HepG2 (cell line): ENCODE measurements at regions not wholly inside any gene's neighbourhood (a gene's known extent, or its start where the extent isn't known, plus 50 kb on each side); places are given as distances from the start of the nearest gene placed in this dataset.

Experiments used
- ATAC-seq: fragments of 200-7000 bp; cut with Tn5 transposase; 3 replicates; pipeline ENCODE4 v1.9.1; 2020; ENCODE audit warnings: mild to moderate bottlenecking, moderate library complexity
- BruUV-seq: library from RNA; stranded (reverse); fragments of 400-500 nt; replicated peaks from 2 replicates; lab custom pipeline; 2021; lab: Mats Ljungman, UMichigan
- CTCF ChIA-PET: fragments of 300-600 bp; formaldehyde crosslinking; extraction: SDS; loops from one replicate; lab custom pipeline; 2021; ENCODE audit warnings: low total read pairs, inconsistent platforms, low intra/inter-chr PET ratio; lab: Yijun Ruan, JAX
- POLR2A ChIA-PET: fragments of 350-600 bp; sonication (Branson Sonifier 250); formaldehyde crosslinking; loops from one replicate; lab custom pipeline; 2020; ENCODE audit warnings: antibody characterized with exemption, inconsistent platforms; lab: Yijun Ruan, JAX
- DNase-seq: peaks from one replicate; pipeline ENCODE4 v3.0.0-alpha.2; 2015; ENCODE audit warnings: low spot score
- FAIRE-seq: peaks from 3 replicates; lab custom pipeline; 2011; peaks lifted over from hg19 to GRCh38; lab: Jason Lieb, UNC
- H2AFZ ChIP-seq: one replicate; pipeline ENCODE4 v1.6.1; 2011; ENCODE audit warnings: low read length, inconsistent platforms
- H3K27ac ChIP-seq: fragments of 300-600 bp; 3 replicates; pipeline ENCODE4 v1.8.0; 2011; ENCODE audit warnings: mixed run types, mild to moderate bottlenecking, mixed read lengths, low read length, inconsistent platforms; ENCODE audit not compliant: insufficient read depth; ENCODE audit errors: extremely low read length
- H3K27me3 ChIP-seq, 2 experiments: fragments of 200-600 bp in 1 of 2; 2 replicates in 1 of 2; 3 replicates in 1 of 2; pipeline versions ENCODE4 v1.6.0 to v1.8.0; 2011; ENCODE audit warnings: low read length in 2 of 2, mild to moderate bottlenecking in 2 of 2, moderate library complexity in 2 of 2, inconsistent platforms in 1 of 2; ENCODE audit not compliant: insufficient read depth in 2 of 2, control insufficient read depth in 1 of 2
- H3K36me3 ChIP-seq, 2 experiments: fragments of 200-600 bp in 1 of 2; replicated peaks in 1 of 2; 2 replicates in 1 of 2; 3 replicates in 1 of 2; pipeline versions ENCODE4 v1.5.1 to v1.8.0; 2011; ENCODE audit warnings: low read length in 2 of 2, inconsistent platforms in 1 of 2; ENCODE audit not compliant: insufficient read depth in 2 of 2, control insufficient read depth in 1 of 2
- H3K4me1 ChIP-seq: 2 replicates; pipeline ENCODE4 v1.5.1; 2012; ENCODE audit warnings: low read length, inconsistent platforms; ENCODE audit not compliant: insufficient read depth
- H3K4me2 ChIP-seq: 2 replicates; pipeline ENCODE4 v1.6.0; 2011; ENCODE audit warnings: low read depth, low read length, inconsistent platforms
- H3K4me3 ChIP-seq, 3 experiments: fragments of 200-600 bp in 1 of 3; sonication (generic), shearing (Covaris generic) in 1 of 3; replicated peaks in 1 of 3; 2 replicates each; pipeline ENCODE4 v1.5.1; 2011 to 2016; ENCODE audit warnings: low read length in 3 of 3, inconsistent platforms in 2 of 3, low read depth in 2 of 3, mild to moderate bottlenecking in 2 of 3, control low read depth in 1 of 3, mixed read lengths in 1 of 3; ENCODE audit not compliant: insufficient read depth in 1 of 3
- H3K79me2 ChIP-seq: one replicate; pipeline ENCODE4 v1.6.1; 2011; ENCODE audit warnings: low read length, inconsistent platforms; ENCODE audit not compliant: insufficient read depth
- H3K9ac ChIP-seq: 2 replicates; pipeline ENCODE4 v1.6.0; 2011; ENCODE audit warnings: mild to moderate bottlenecking, low read depth, low read length, inconsistent platforms; ENCODE audit not compliant: insufficient read depth
- H3K9me3 ChIP-seq: 2 replicates; pipeline ENCODE4 v1.5.1; 2012; ENCODE audit warnings: mild to moderate bottlenecking, low read length
- H4K20me1 ChIP-seq: 2 replicates; pipeline ENCODE4 v1.6.0; 2011; ENCODE audit warnings: inconsistent platforms, mild to moderate bottlenecking, low read length, moderate library complexity; ENCODE audit not compliant: insufficient read depth
- EP300 ChIP-seq, 3 experiments: sonication (generic) in 1 of 3; formaldehyde crosslinking in 1 of 3; IDR thresholded peaks; 2 replicates each; pipeline versions ENCODE4 v1.5.1 to v1.6.1; 2011 to 2020; ENCODE audit warnings: low read depth in 2 of 3, low read length in 2 of 3, borderline replicate concordance in 1 of 3, improper control_type of control experiment in 1 of 3, mild to moderate bottlenecking in 1 of 3, missing genetic modification reagents in 1 of 3, moderate library complexity in 1 of 3
- HINFP ChIP-seq: sonication (generic); formaldehyde crosslinking; IDR thresholded peaks from 2 replicates; pipeline ENCODE4 v1.4.0; 2020; ENCODE audit warnings: low read depth, mild to moderate bottlenecking, missing genetic modification reagents
- XRCC5 ChIP-seq: fragments of 200-400 bp; formaldehyde crosslinking; optimal IDR thresholded peaks from 2 replicates; pipeline ENCODE3; 2017; ENCODE audit warnings: mild to moderate bottlenecking, low read length
- ZNF280B ChIP-seq: sonication (generic); formaldehyde crosslinking; IDR thresholded peaks from 2 replicates; pipeline ENCODE4 v1.5.0; 2020; ENCODE audit warnings: missing genetic modification reagents, mild to moderate bottlenecking, borderline replicate concordance
- ZNF468 ChIP-seq: sonication (generic); formaldehyde crosslinking; IDR thresholded peaks from 2 replicates; pipeline ENCODE4 v1.8.0; 2022; ENCODE audit warnings: mild to moderate bottlenecking, moderate library complexity, missing genetic modification reagents
- ZXDC ChIP-seq: sonication (generic); formaldehyde crosslinking; IDR thresholded peaks from 2 replicates; pipeline ENCODE4 v1.5.0; 2020; ENCODE audit warnings: mild to moderate bottlenecking, missing genetic modification reagents
- WGBS: methylation state at CpG from one replicate; pipeline ENCODE4 v1.1.6; 2017; ENCODE audit warnings: low lambda C conversion rate; 5-methylcytosine and 5-hydroxymethylcytosine counted together
- in situ Hi-C: cut with HindIII; loops from 2 replicates; pipeline ENCODE4 v1.10.0; 2017; ENCODE audit warnings: low pct_unique_long_range_greater_than_20kb; ENCODE audit not compliant: extremely low pct_ligation_motif_present
- intact Hi-C: fragments of 100-400 bp; cut with micrococcal nuclease; formaldehyde crosslinking; loops from one replicate; pipeline ENCODE4 v1.10.0; 2022; ENCODE audit not compliant: unreplicated experiment
- TF ChIP-seq, protein P1 (sequence below): sonication (generic); formaldehyde crosslinking; conservative IDR thresholded peaks from 2 replicates; pipeline ENCODE4 v1.4.0; 2020; ENCODE audit warnings: missing genetic modification reagents

GRCh38 chr9:105026451-105026850 is 98.5 kb upstream of the ABCA1 start:
- H3K79me2 ChIP-seq, result no peaks in the 10 kb centered on the region
- no peak for TF ChIP-seq ZNF280B (CRISPR knock-in tag)
- H3K36me3 ChIP-seq, result no peaks in the 10 kb centered on the region
- H4K20me1 ChIP-seq, result no peaks in the 10 kb centered on the region
- DNase-seq (no peak), ATAC-seq (no peak), FAIRE-seq (no peak)
- no peak overlapping the region for H3K9ac ChIP-seq
- no peaks in the 10 kb centered on the region for H3K27me3 ChIP-seq
- in situ Hi-C loops (no loop called here), intact Hi-C loops (no loop called here)
- H3K27ac ChIP-seq, result no peak overlapping the region
- POLR2A ChIA-PET, result no interaction called here
- H3K4me1 ChIP-seq, result no peaks in the 10 kb centered on the region
- BruUV-seq, result no TSS peak
- no peak overlapping the region for H3K4me3 ChIP-seq
- no peak overlapping the region for H3K4me2 ChIP-seq
- H3K9me3 ChIP-seq, result no peaks in the 10 kb centered on the region
- 0% methylated on average over 1 of the region's 1 CpG for WGBS
- H2AFZ ChIP-seq, result no peak overlapping the region
- CTCF ChIA-PET, result no interaction called here

GRCh38 chr9:105027084-105027483 is 99.1 kb upstream of the ABCA1 start:
- 0% methylated on average over 1 of the region's 2 CpGs for WGBS
- no peak for TF ChIP-seq EP300 (IDR thresholded peaks at IDR 0.05; ENCODE audit: low read depth in 2 of 2, low read length in 2 of 2)
- no peak for TF ChIP-seq EP300 (CRISPR knock-in tag; IDR thresholded peaks at IDR 0.05; ENCODE audit: borderline replicate concordance)
- TF ChIP-seq HINFP (CRISPR knock-in tag), result no peak
- TF ChIP-seq, protein P1, sequence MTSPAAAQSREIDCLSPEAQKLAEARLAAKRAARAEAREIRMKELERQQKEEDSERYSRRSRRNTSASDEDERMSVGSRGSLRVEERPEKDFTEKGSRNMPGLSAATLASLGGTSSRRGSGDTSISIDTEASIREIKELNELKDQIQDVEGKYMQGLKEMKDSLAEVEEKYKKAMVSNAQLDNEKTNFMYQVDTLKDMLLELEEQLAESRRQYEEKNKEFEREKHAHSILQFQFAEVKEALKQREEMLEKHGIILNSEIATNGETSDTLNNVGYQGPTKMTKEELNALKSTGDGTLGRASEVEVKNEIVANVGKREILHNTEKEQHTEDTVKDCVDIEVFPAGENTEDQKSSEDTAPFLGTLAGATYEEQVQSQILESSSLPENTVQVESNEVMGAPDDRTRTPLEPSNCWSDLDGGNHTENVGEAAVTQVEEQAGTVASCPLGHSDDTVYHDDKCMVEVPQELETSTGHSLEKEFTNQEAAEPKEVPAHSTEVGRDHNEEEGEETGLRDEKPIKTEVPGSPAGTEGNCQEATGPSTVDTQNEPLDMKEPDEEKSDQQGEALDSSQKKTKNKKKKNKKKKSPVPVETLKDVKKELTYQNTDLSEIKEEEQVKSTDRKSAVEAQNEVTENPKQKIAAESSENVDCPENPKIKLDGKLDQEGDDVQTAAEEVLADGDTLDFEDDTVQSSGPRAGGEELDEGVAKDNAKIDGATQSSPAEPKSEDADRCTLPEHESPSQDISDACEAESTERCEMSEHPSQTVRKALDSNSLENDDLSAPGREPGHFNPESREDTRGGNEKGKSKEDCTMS, result no peak
- no peak for TF ChIP-seq ZNF468 (CRISPR knock-in tag)
- no peak for TF ChIP-seq XRCC5
- no peak for TF ChIP-seq ZXDC (CRISPR knock-in tag)

More at GRCh38 chr9:105027084-105027483, 99.1 kb upstream of the ABCA1 start:
- in situ Hi-C loops (no loop called here), intact Hi-C loops (no loop called here)
- Histone ChIP-seq H3K27me3 (no peaks in the 10 kb centered on the region), H3K9me3 (no peaks in the 10 kb centered on the region), H3K4me2 (no peak overlapping the region), H3K4me3 (no peak overlapping the region), H3K27ac (no peak overlapping the region), H3K4me1 (no peaks in the 10 kb centered on the region), H3K36me3 (no peaks in the 10 kb centered on the region), H3K9ac (no peak overlapping the region), H3K79me2 (no peaks in the 10 kb centered on the region), H4K20me1 (no peaks in the 10 kb centered on the region), H2AFZ (no peak overlapping the region)
- DNase-seq, result no peak
- ChIA-PET CTCF (no interaction called here), POLR2A (no interaction called here)
- no peak for FAIRE-seq
- no peak for ATAC-seq
- no TSS peak for BruUV-seq
